Smooth muscle cell (in vitro differentiated cells): ENCODE measurements at regions not wholly inside any gene's neighbourhood (a gene's known extent, or its start where the extent isn't known, plus 50 kb on each side); places are given as distances from the start of the nearest gene placed in this dataset.

Experiments used
- DNase-seq: peaks from one replicate; lab custom pipeline; 2025; ENCODE audit not compliant: unreplicated experiment; lab: John Stamatoyannopoulos, UW
- H2AFZ ChIP-seq: fragments of 200-600 bp; sonication (generic); 2 replicates; pipeline ENCODE4 v1.6.0; 2016; ENCODE audit warnings: antibody characterized with exemption, low read depth, mild to moderate bottlenecking
- H3F3A ChIP-seq: fragments of 200-600 bp; sonication (generic); 2 replicates; pipeline ENCODE4 v1.6.0; 2017; ENCODE audit warnings: antibody characterized with exemption, low read depth
- H3K27ac ChIP-seq: fragments of 200-600 bp; sonication (generic); 2 replicates; pipeline ENCODE4 v1.5.1; 2016; ENCODE audit warnings: low read depth, mild to moderate bottlenecking
- H3K27me3 ChIP-seq: fragments of 200-600 bp; sonication (generic); 2 replicates; pipeline ENCODE4 v1.6.1; 2016; ENCODE audit warnings: low read depth, mild to moderate bottlenecking
- H3K36me3 ChIP-seq: fragments of 200-600 bp; sonication (generic); 2 replicates; pipeline ENCODE4 v1.5.1; 2016; ENCODE audit warnings: low read depth
- H3K4me1 ChIP-seq: fragments of 200-600 bp; sonication (generic); 2 replicates; pipeline ENCODE4 v1.5.1; 2016; ENCODE audit warnings: low read depth
- H3K4me2 ChIP-seq: fragments of 200-600 bp; sonication (generic); 2 replicates; pipeline ENCODE4 v1.6.0; 2016; ENCODE audit warnings: mild to moderate bottlenecking
- H3K4me3 ChIP-seq: fragments of 200-600 bp; sonication (generic); 2 replicates; pipeline ENCODE4 v1.5.1; 2016; ENCODE audit warnings: mild to moderate bottlenecking
- H3K79me2 ChIP-seq: fragments of 200-600 bp; sonication (generic); 2 replicates; pipeline ENCODE4 v1.6.0; 2016; ENCODE audit warnings: low read depth, mild to moderate bottlenecking
- H3K9ac ChIP-seq: fragments of 200-600 bp; sonication (generic); 2 replicates; pipeline ENCODE4 v1.6.0; 2016; ENCODE audit warnings: low read depth
- H3K9me3 ChIP-seq: fragments of 200-600 bp; sonication (generic); replicated peaks from 2 replicates; pipeline ENCODE4 v1.5.1; 2016; ENCODE audit warnings: low read depth
- H4K20me1 ChIP-seq: fragments of 200-600 bp; sonication (generic); 2 replicates; pipeline ENCODE4 v1.6.0; 2016; ENCODE audit warnings: low read depth
- WGBS: methylation state at CpG from one replicate; pipeline ENCODE4 v1.1.7; 2016; ENCODE audit warnings: low lambda C conversion rate; 5-methylcytosine and 5-hydroxymethylcytosine counted together
- TF ChIP-seq, protein P1 (sequence below): fragments of 200-600 bp; sonication (generic); IDR thresholded peaks from 2 replicates; pipeline ENCODE4 v1.5.1; 2017; ENCODE audit warnings: borderline replicate concordance, mild to moderate bottlenecking, antibody characterized with exemption; ENCODE audit not compliant: insufficient read depth, poor library complexity, severe bottlenecking

DNA sequence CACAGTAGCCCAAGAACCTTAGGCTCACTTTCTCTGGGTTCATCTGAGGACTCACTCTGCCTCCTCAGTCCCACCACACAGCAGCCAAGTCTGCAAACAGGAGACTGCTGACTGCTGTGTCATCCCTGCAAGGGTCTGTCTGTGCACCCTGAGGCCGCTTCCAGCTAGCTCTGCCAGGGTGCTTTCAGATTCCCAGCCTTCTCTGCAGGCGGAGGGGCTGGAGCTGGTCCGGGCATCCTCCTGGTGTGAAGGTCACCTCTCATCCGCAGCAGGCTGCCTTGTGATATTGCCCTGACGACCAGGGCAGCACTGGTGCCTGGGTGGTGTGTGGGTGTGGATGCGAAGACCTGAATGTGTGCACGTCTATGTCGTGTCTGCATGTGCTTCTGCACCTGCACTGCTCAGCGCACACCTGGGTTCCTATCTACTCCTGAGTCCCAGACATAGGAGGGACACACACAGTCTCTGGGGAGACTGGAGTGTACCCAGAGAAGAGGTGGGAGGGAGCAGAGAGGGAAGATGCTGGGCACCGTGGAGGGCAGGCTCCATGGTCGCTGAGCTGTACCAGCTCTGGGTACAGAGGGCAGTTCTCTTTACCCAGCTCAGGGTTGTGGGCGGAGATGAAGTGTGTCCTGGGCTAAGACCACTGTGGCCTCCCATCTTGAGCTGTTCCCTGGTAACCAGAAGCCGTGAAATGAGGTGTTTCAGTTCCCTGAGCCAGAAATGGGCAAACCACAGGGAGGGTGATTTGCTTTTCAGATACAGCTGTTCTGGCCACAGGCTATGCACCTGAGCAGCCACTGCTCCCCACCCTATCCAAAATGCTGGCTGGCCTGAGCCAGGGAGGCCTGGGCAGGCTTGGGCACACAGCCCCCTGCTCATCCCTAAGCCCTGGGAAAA is 160.9 kb upstream of the CSF3R start:
- Histone ChIP-seq H3K79me2 (no peaks in the 10 kb centered on the region), H3K4me1 (no peaks in the 10 kb centered on the region), H3F3A (no peaks in the 10 kb centered on the region), H3K9me3 (no peaks in the 10 kb centered on the region), H3K4me3 (no peak overlapping the region), H4K20me1 (no peaks in the 10 kb centered on the region), H3K27ac (no peak overlapping the region), H3K9ac (no peak overlapping the region), H3K27me3 (peaks cover 6% of the 10 kb centered on the region), H2AFZ (no peak overlapping the region), H3K36me3 (no peaks in the 10 kb centered on the region), H3K4me2 (no peak overlapping the region)
- DNase-seq: no peak
- WGBS: 84% methylated on average over 13 of the region's 13 CpGs
- TF ChIP-seq, protein P1, sequence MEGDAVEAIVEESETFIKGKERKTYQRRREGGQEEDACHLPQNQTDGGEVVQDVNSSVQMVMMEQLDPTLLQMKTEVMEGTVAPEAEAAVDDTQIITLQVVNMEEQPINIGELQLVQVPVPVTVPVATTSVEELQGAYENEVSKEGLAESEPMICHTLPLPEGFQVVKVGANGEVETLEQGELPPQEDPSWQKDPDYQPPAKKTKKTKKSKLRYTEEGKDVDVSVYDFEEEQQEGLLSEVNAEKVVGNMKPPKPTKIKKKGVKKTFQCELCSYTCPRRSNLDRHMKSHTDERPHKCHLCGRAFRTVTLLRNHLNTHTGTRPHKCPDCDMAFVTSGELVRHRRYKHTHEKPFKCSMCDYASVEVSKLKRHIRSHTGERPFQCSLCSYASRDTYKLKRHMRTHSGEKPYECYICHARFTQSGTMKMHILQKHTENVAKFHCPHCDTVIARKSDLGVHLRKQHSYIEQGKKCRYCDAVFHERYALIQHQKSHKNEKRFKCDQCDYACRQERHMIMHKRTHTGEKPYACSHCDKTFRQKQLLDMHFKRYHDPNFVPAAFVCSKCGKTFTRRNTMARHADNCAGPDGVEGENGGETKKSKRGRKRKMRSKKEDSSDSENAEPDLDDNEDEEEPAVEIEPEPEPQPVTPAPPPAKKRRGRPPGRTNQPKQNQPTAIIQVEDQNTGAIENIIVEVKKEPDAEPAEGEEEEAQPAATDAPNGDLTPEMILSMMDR: no peak

DNA sequence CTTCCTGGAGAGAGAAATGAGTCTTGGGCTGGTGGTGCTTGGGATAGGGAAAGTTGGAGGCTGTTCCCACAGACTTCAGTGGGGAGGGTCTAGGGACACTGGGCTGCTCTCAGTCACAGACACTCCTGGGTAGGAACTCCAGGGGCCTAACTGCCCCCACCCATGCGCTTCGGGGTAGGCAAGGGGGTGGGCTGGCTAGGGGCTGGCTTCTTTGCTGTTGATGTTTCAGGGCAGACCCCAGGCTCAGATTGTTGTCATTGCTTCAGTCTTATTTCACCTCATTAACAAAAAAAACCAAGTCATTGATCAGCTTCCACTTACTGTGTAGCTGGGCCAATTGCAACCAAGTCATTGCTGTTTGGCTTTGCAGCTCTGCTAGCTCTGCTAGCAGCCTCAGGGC is 160.1 kb upstream of the CSF3R start:
- Histone ChIP-seq H3K4me1 (no peaks in the 10 kb centered on the region), H3K27ac (no peak overlapping the region), H3K27me3 (peaks cover 6% of the 10 kb centered on the region), H3K4me3 (no peak overlapping the region), H3F3A (no peaks in the 10 kb centered on the region), H3K9ac (no peak overlapping the region), H3K4me2 (no peak overlapping the region), H3K79me2 (no peaks in the 10 kb centered on the region), H3K9me3 (no peaks in the 10 kb centered on the region), H3K36me3 (no peaks in the 10 kb centered on the region), H4K20me1 (no peaks in the 10 kb centered on the region), H2AFZ (no peak overlapping the region)
- 83% methylated on average over 2 of the region's 2 CpGs for WGBS
- no peak for DNase-seq
- TF ChIP-seq, protein P1: no peak

DNA sequence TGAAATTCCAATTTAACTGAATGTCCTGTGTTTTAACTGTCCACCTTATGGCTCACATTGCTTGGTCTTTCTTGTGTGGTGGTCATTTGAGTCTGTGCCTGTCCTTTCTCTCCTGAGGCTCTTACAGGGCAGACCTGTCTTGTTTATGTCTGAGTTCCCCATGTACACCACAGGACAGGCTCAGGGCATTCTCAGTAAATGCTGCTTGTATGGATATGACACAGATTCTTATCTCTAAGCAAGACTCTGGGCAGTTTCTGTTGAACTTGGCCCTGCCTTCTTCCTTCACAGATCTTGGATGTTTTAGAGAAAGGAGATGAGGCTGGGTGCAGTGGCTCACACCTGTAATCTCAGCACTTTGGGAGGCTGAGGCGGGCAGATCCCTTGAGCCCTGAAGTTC is 159.1 kb upstream of the CSF3R start:
- Histone ChIP-seq H3K4me3 (no peak overlapping the region), H3K36me3 (no peaks in the 10 kb centered on the region), H3K9me3 (no peaks in the 10 kb centered on the region), H3K27me3 (peaks cover 11% of the 10 kb centered on the region), H4K20me1 (no peaks in the 10 kb centered on the region), H3F3A (no peaks in the 10 kb centered on the region), H3K27ac (no peak overlapping the region), H3K4me2 (no peak overlapping the region), H3K4me1 (no peaks in the 10 kb centered on the region), H3K9ac (no peak overlapping the region), H2AFZ (no peak overlapping the region), H3K79me2 (no peaks in the 10 kb centered on the region)
- no peak for DNase-seq
- 100% methylated on average over 1 of the region's 1 CpG for WGBS
- TF ChIP-seq, protein P1: no peak

DNA sequence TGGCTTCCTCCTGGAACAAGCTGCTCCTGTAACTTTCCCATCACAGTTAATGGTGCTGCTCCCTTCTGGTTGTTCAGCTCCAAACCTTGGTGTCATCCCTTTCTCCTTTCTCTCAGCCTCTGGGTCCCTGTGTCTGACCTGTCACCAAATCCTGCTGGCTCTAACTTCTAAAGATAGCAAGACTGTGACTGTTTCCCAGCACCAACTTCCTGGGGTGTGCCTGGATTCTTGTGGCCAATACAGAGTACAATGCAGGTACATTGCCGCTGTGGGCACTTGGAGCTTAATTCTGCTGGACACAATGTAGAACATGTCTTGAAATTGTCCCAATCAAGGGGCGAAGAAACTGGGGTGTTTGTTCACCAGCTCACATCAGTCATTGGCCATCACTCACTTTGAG is 156.7 kb upstream of the CSF3R start:
- no peak overlapping the region for H3K27ac ChIP-seq
- no peaks in the 10 kb centered on the region for H3K36me3 ChIP-seq
- no peak overlapping the region for H3K4me2 ChIP-seq
- H3K79me2 ChIP-seq: no peaks in the 10 kb centered on the region
- no peak overlapping the region for H3K9ac ChIP-seq
- no peaks in the 10 kb centered on the region for H4K20me1 ChIP-seq
- H2AFZ ChIP-seq: no peak overlapping the region
- no peaks in the 10 kb centered on the region for H3F3A ChIP-seq
- no peaks in the 10 kb centered on the region for H3K9me3 ChIP-seq
- TF ChIP-seq, protein P1: no peak
- H3K27me3 ChIP-seq: peaks cover 13% of the 10 kb centered on the region
- 94% methylated on average over 2 of the region's 2 CpGs for WGBS
- DNase-seq: no peak
- H3K4me1 ChIP-seq: no peaks in the 10 kb centered on the region
- no peak overlapping the region for H3K4me3 ChIP-seq
